HG03457 (cell line): ENCODE measurements at regions not wholly inside any gene's neighbourhood (a gene's known extent, or its start where the extent isn't known, plus 50 kb on each side); places are given as distances from the start of the nearest gene placed in this dataset.
"Not testable (repeated sequence)": the region's sequence is repeated elsewhere in the genome, so short reads cannot be mapped to it uniquely, and the experiment has no call there.

Experiments used
- ATAC-seq: cut with Tn5 transposase; IDR thresholded peaks from one replicate; pipeline ENCODE4 v1.9.1; 2021; ENCODE audit warnings: moderate number of reproducible peaks; ENCODE audit not compliant: unreplicated experiment

GRCh38 chr9:129547063-129547462, 73.8 kb downstream of the C9orf50 start:
- ATAC-seq: no peak

- ATAC-seq: not testable (repeated sequence)
Measured at GRCh38 chr9:129545876-129546275, 75.0 kb downstream of the C9orf50 start.

GRCh38 chr9:129544761-129545160, 76.1 kb downstream of the C9orf50 start:
- no peak for ATAC-seq

GRCh38 chr9:129542741-129543140, 78.2 kb downstream of the C9orf50 start:
- ATAC-seq: no peak

GRCh38 chr9:129541270-129541669, 79.6 kb downstream of the C9orf50 start:
- ATAC-seq: no peak

- no peak for ATAC-seq
Measured at GRCh38 chr9:129539446-129539845, 81.5 kb downstream of the C9orf50 start.

GRCh38 chr9:129531860-129532402, 89.0 kb downstream of the C9orf50 start:
- ATAC-seq: not testable (repeated sequence)

- ATAC-seq: not testable (repeated sequence)
Measured at GRCh38 chr9:129527955-129528354, 92.9 kb downstream of the C9orf50 start.

GRCh38 chr9:129525656-129526196, 95.2 kb downstream of the C9orf50 start:
- no peak for ATAC-seq

- ATAC-seq: no peak
Measured at GRCh38 chr9:129524582-129525270, 96.2 kb downstream of the C9orf50 start.

- ATAC-seq: no peak
Measured at GRCh38 chr9:129523943-129524581, 96.8 kb downstream of the C9orf50 start.

- ATAC-seq: no peak
Measured at GRCh38 chr9:129522351-129522750, 98.5 kb downstream of the C9orf50 start.

GRCh38 chr9:129520082-129520481, 100.8 kb downstream of the C9orf50 start:
- ATAC-seq: no peak

GRCh38 chr9:129518074-129518473, 102.8 kb downstream of the C9orf50 start:
- ATAC-seq: no peak

- ATAC-seq: no peak
Measured at GRCh38 chr9:129517006-129517405, 103.9 kb downstream of the C9orf50 start.

GRCh38 chr9:129514891-129515290, 106.0 kb downstream of the C9orf50 start:
- ATAC-seq: no peak

- ATAC-seq: no peak
Measured at GRCh38 chr9:129514497-129514867, 106.4 kb downstream of the C9orf50 start.

GRCh38 chr9:129513856-129514496, 106.9 kb downstream of the C9orf50 start:
- ATAC-seq: no peak

GRCh38 chr9:129513282-129513681, 107.6 kb downstream of the C9orf50 start:
- ATAC-seq: no peak

- ATAC-seq: no peak
Measured at GRCh38 chr9:129511285-129511900, 109.5 kb downstream of the C9orf50 start.

GRCh38 chr9:129509533-129509928, 111.4 kb downstream of the C9orf50 start:
- no peak for ATAC-seq
